ENCODE measurements at regions not wholly inside any gene's neighbourhood (a gene's known extent, or its start where the extent isn't known, plus 50 kb on each side); places are given as distances from the start of the nearest gene placed in this dataset.

GRCh38 chr13:53612200-53612599, 583.6 kb downstream of the OLFM4 start:
- no peak for DNase-seq (ENCODE audit: low read depth in 2 of 2)
- no peak for TF ChIP-seq CTCF (IDR thresholded peaks at IDR 0.05; ENCODE audit: low read depth, low read length)
- no peak overlapping the region for H3K4me3 ChIP-seq (replicated peaks in 1 of 2; ENCODE audit: low read depth in 2 of 2, low read length in 2 of 2)

GRCh38 chr13:53622456-53622855, 593.8 kb downstream of the OLFM4 start:
- H3K4me3 ChIP-seq (replicated peaks in 1 of 2; ENCODE audit: low read depth in 2 of 2, low read length in 2 of 2), result no peak overlapping the region
- TF ChIP-seq CTCF (IDR thresholded peaks at IDR 0.05; ENCODE audit: low read depth, low read length), result no peak
- peak in 1 of 2 donors; percentile 1 for DNase-seq (ENCODE audit: low read depth in 2 of 2)

- H3K4me3 ChIP-seq (replicated peaks in 1 of 2; ENCODE audit: low read depth in 2 of 2, low read length in 2 of 2), result no peak overlapping the region
Measured at GRCh38 chr13:53623146-53623545, 594.5 kb downstream of the OLFM4 start.

GRCh38 chr13:53631511-53631910, 602.9 kb downstream of the OLFM4 start:
- TF ChIP-seq CTCF (IDR thresholded peaks at IDR 0.05; ENCODE audit: low read depth, low read length), result no peak
- no peak for DNase-seq (ENCODE audit: low read depth in 2 of 2)
- H3K4me3 ChIP-seq (replicated peaks in 1 of 2; ENCODE audit: low read depth in 2 of 2, low read length in 2 of 2), result no peak overlapping the region

More at GRCh38 chr13:53623146-53623545, 594.5 kb downstream of the OLFM4 start:
- TF ChIP-seq CTCF (IDR thresholded peaks at IDR 0.05; ENCODE audit: low read depth, low read length), result no peak
- no peak for DNase-seq (ENCODE audit: low read depth in 2 of 2)

GRCh38 chr13:53638040-53638439, 609.4 kb downstream of the OLFM4 start:
- no peak for DNase-seq (ENCODE audit: low read depth in 2 of 2)
- no peak overlapping the region for H3K4me3 ChIP-seq (replicated peaks in 1 of 2; ENCODE audit: low read depth in 2 of 2, low read length in 2 of 2)
- TF ChIP-seq CTCF (IDR thresholded peaks at IDR 0.05; ENCODE audit: low read depth, low read length), result no peak

- no peak for TF ChIP-seq CTCF (IDR thresholded peaks at IDR 0.05; ENCODE audit: low read depth, low read length)
- H3K4me3 ChIP-seq (replicated peaks in 1 of 2; ENCODE audit: low read depth in 2 of 2, low read length in 2 of 2), result no peak overlapping the region
- DNase-seq (ENCODE audit: low read depth in 2 of 2), result no peak
Measured at GRCh38 chr13:53642306-53642705, 613.7 kb downstream of the OLFM4 start.

GRCh38 chr13:53648673-53649072, 620.1 kb downstream of the OLFM4 start:
- no peak for TF ChIP-seq CTCF (IDR thresholded peaks at IDR 0.05; ENCODE audit: low read depth, low read length)
- no peak overlapping the region for H3K4me3 ChIP-seq (replicated peaks in 1 of 2; ENCODE audit: low read depth in 2 of 2, low read length in 2 of 2)
- DNase-seq (ENCODE audit: low read depth in 2 of 2), result no peak
